AG09319 (cell line): ENCODE measurements at regions not wholly inside any gene's neighbourhood (a gene's known extent, or its start where the extent isn't known, plus 50 kb on each side); places are given as distances from the start of the nearest gene placed in this dataset.

ENCODE experiments used
- DNase-seq: peaks from one replicate; pipeline ENCODE4 v3.0.0-alpha.2; 2010; ENCODE audit warnings: low read depth; ENCODE audit errors: extremely low read depth
- CTCF ChIP-seq: IDR thresholded peaks from 2 replicates; pipeline ENCODE4 v1.5.1; 2011; ENCODE audit warnings: low read depth, mild to moderate bottlenecking, inconsistent platforms, low read length, moderate library complexity

- no peak for DNase-seq
- no peak for TF ChIP-seq CTCF
Observed at GRCh38 chr14:43855556-43855955, 651.5 kb downstream of the FSCB start.

- DNase-seq: no peak
- no peak for TF ChIP-seq CTCF
Observed at GRCh38 chr14:43853541-43853940, 653.5 kb downstream of the FSCB start.

DNA sequence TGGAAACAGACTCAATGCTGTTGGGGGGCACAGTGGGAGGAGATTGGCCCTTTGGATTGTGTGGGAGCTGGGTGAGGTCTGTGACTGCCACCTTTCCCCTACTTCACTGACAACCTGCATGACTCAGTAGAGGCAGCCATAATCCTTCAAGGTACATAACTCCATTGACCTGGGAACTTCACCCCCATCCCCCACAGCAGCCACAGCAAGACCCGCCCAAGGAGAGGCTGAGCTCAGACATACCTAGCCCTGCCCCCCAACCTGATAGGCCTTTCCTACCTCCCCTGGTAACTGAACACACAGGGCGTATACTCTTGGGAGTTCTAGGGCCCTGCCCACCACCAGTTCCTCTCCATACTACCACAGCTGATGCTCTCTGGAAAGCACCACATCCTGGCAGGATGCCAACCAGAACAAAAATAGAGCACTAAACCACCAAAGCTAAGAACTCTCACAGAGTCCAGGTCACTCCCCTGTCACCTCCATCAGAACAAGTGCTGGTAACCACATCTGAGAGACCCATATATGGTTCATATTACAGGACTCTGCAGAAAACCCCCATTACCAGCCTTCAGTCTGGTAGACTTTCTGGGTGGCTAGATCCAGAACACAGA is 703.9 kb downstream of the FSCB start:
- no peak for DNase-seq
- no peak for TF ChIP-seq CTCF

DNA sequence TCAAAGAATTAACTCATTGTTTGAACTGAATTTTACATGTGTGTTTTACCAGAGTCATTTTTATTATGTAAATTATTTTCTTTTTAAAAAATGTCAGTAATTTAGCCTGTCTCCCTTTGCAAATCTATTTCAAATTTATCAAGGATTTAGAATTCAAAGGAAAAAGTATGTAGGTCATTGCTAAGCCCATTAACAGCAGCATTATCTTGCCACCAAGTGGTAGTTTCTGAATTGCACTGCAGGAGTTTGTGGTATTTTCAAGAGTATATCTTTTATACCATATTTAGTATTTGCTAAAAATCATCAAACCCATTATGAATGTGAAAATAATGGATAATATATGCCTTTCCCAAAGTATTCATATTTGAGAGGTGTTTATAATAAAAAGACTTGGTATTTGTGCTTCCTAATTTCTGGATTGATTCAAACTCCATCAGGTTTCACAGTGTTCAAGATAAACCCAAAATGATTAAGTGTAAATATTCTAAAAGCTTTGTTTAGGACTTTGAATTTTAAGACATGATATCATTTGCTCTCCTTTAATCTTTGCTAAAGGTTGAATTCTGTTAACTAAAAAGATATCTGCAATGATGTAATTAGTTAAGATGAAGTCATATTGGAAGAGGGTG is 711.4 kb downstream of the FSCB start:
- no peak for TF ChIP-seq CTCF
- DNase-seq: no peak

- no peak for DNase-seq
- TF ChIP-seq CTCF: no peak
Observed at GRCh38 chr14:43793579-43793978, 713.5 kb downstream of the FSCB start.

- TF ChIP-seq CTCF: no peak
- DNase-seq: no peak
Observed at GRCh38 chr14:43792980-43793379, 714.1 kb downstream of the FSCB start.

DNA sequence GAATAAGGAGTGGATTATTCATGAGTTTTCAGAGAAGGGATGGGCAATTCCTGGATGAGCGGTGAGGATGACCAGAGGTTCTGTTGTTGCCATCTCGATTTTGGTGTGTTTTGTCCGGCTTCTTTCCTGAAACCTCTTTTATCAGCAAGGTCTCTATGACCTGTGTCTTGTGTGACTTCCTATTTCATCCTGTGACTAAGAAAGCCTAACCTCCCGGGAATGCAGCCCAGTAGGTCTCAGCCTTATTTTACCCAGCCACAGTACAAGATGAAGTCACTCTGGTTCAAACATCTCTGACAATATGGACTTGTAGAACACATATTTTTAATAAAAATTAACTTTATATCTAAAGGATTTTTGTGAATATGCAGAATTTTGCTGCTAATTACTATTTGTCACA is 716.4 kb downstream of the FSCB start:
- no peak for TF ChIP-seq CTCF
- DNase-seq: no peak
